IMR-90 (cell line): ENCODE measurements at regions not wholly inside any gene's neighbourhood (a gene's known extent, or its start where the extent isn't known, plus 50 kb on each side); places are given as distances from the start of the nearest gene placed in this dataset.

ENCODE experiments used
- ATAC-seq: fragments of 200-7000 bp; cut with Tn5 transposase; 2 replicates; pipeline ENCODE4 v1.9.1; 2020; ENCODE audit warnings: low read depth, mild to moderate bottlenecking, moderate library complexity
- BruUV-seq: library from RNA; stranded (reverse); fragments of 400-500 nt; replicated peaks from 2 replicates; lab custom pipeline; 2021; lab: Mats Ljungman, UMichigan
- CTCF ChIA-PET: fragments of 300-600 bp; formaldehyde crosslinking; extraction: SDS; loops from one replicate; lab custom pipeline; 2021; ENCODE audit warnings: antibody characterized with exemption; lab: Yijun Ruan, JAX
- POLR2A ChIA-PET: fragments of 300-600 bp; sonication (Branson Sonifier 250); formaldehyde crosslinking; loops from one replicate; lab custom pipeline; 2022; ENCODE audit warnings: antibody characterized with exemption; ENCODE audit not compliant: unreplicated experiment; lab: Charles Lee
- DNase-seq: peaks from one replicate; pipeline ENCODE4 v3.0.0; 2013
- H2AFZ ChIP-seq: replicated peaks from 2 replicates; pipeline ENCODE3; 2013; ENCODE audit warnings: low read length, mild to moderate bottlenecking; ENCODE audit not compliant: poor library complexity
- H2AK5ac ChIP-seq: 2 replicates; pipeline ENCODE4 v1.6.1; 2013; ENCODE audit warnings: low read depth, low read length, inconsistent platforms
- H2AK9ac ChIP-seq: replicated peaks from 2 replicates; pipeline ENCODE3; 2013; ENCODE audit warnings: mild to moderate bottlenecking, low read depth, low read length, moderate library complexity; ENCODE audit not compliant: poor library complexity
- H2BK120ac ChIP-seq: 2 replicates; pipeline ENCODE4 v1.6.1; 2013; ENCODE audit warnings: low read depth, low read length, inconsistent platforms
- H2BK15ac ChIP-seq: 3 replicates; pipeline ENCODE4 v1.6.1; 2013; ENCODE audit warnings: low read depth, low read length, inconsistent platforms
- H2BK20ac ChIP-seq: 2 replicates; pipeline ENCODE4 v1.6.1; 2013; ENCODE audit warnings: low read depth, mild to moderate bottlenecking, inconsistent platforms, low read length, moderate library complexity
- H2BK5ac ChIP-seq: 2 replicates; pipeline ENCODE4 v1.6.1; 2013; ENCODE audit warnings: mild to moderate bottlenecking, low read depth, low read length, inconsistent platforms; ENCODE audit not compliant: poor library complexity, severe bottlenecking
- H3K14ac ChIP-seq: replicated peaks from 2 replicates; pipeline ENCODE4 v1.6.1; 2013; ENCODE audit warnings: low read depth, low read length, inconsistent platforms
- H3K18ac ChIP-seq: 2 replicates; pipeline ENCODE4 v1.6.1; 2013; ENCODE audit warnings: low read depth, low read length, control low read depth
- H3K23ac ChIP-seq: 2 replicates; pipeline ENCODE4 v1.6.1; 2013; ENCODE audit warnings: low read depth, low read length, inconsistent platforms
- H3K27ac ChIP-seq: 2 replicates; pipeline ENCODE4 v1.5.1; 2013; ENCODE audit warnings: mild to moderate bottlenecking, control low read depth, low read length; ENCODE audit not compliant: insufficient read depth
- H3K27me3 ChIP-seq: 2 replicates; pipeline ENCODE4 v1.6.1; 2013; ENCODE audit warnings: low read length; ENCODE audit not compliant: control insufficient read depth, insufficient read depth
- H3K36me3 ChIP-seq: 2 replicates; pipeline ENCODE4 v1.6.1; 2013; ENCODE audit warnings: low read length, mixed read lengths; ENCODE audit not compliant: control insufficient read depth, insufficient read depth
- H3K4ac ChIP-seq: 2 replicates; pipeline ENCODE4 v1.6.1; 2013; ENCODE audit warnings: low read depth, low read length, inconsistent platforms
- H3K4me1 ChIP-seq: 2 replicates; pipeline ENCODE4 v1.6.1; 2013; ENCODE audit warnings: low read length, mixed read lengths; ENCODE audit not compliant: control insufficient read depth, insufficient read depth
- H3K4me2 ChIP-seq: 2 replicates; pipeline ENCODE4 v1.6.1; 2013; ENCODE audit warnings: low read depth, mild to moderate bottlenecking, control low read depth, low read length, moderate library complexity
- H3K4me3 ChIP-seq: 2 replicates; pipeline ENCODE4 v1.5.1; 2013; ENCODE audit warnings: low read depth, mild to moderate bottlenecking, control low read depth, low read length, moderate library complexity; ENCODE audit not compliant: insufficient read depth
- H3K56ac ChIP-seq: 2 replicates; pipeline ENCODE4 v1.6.1; 2013; ENCODE audit warnings: low read length, inconsistent platforms; ENCODE audit not compliant: insufficient read depth; ENCODE audit errors: extremely low read depth
- H3K79me1 ChIP-seq, 2 experiments: 2 replicates each; pipeline ENCODE4 v1.6.1; 2013; ENCODE audit warnings: low read length in 2 of 2, inconsistent platforms in 1 of 2, low read depth in 1 of 2
- H3K9ac ChIP-seq: 2 replicates; pipeline ENCODE4 v1.6.1; 2013; ENCODE audit warnings: low read depth, low read length, control low read depth
- H3K9me1 ChIP-seq: 2 replicates; pipeline ENCODE4 v1.6.1; 2013; ENCODE audit warnings: low read length, inconsistent platforms; ENCODE audit not compliant: insufficient read depth
- H3K9me3 ChIP-seq: 2 replicates; pipeline ENCODE4 v1.6.1; 2013; ENCODE audit warnings: low read length; ENCODE audit not compliant: control insufficient read depth, insufficient read depth
- H4K20me1 ChIP-seq: 2 replicates; pipeline ENCODE4 v1.6.1; 2013; ENCODE audit warnings: low read length, inconsistent platforms; ENCODE audit not compliant: insufficient read depth
- H4K5ac ChIP-seq: 2 replicates; pipeline ENCODE4 v1.6.1; 2013; ENCODE audit warnings: mild to moderate bottlenecking, low read depth, low read length, control low read depth
- H4K8ac ChIP-seq, 2 experiments: 2 replicates each; pipeline ENCODE4 v1.6.1; 2013; ENCODE audit warnings: low read depth in 2 of 2, low read length in 2 of 2, control low read depth in 1 of 2, inconsistent platforms in 1 of 2
- H4K91ac ChIP-seq: 2 replicates; pipeline ENCODE4 v1.6.1; 2013; ENCODE audit warnings: low read depth, low read length, inconsistent platforms; ENCODE audit not compliant: insufficient read depth
- BHLHE40 ChIP-seq: fragments of 150-350 bp; IDR thresholded peaks from 2 replicates; pipeline ENCODE4 v1.6.1; 2016; ENCODE audit warnings: mild to moderate bottlenecking, low read depth, low read length
- CHD1 ChIP-seq: IDR thresholded peaks from 2 replicates; pipeline ENCODE4 v1.6.1; 2012; ENCODE audit warnings: low read depth, low read length, improper control_type of control experiment
- CTCF ChIP-seq: conservative IDR thresholded peaks from 2 replicates; pipeline ENCODE4 v1.5.1; 2012; ENCODE audit warnings: mild to moderate bottlenecking, low read depth, low read length, improper control_type of control experiment
- FOS ChIP-seq: fragments of 150-350 bp; IDR thresholded peaks from 2 replicates; pipeline ENCODE4 v1.6.1; 2016; ENCODE audit warnings: low read depth, low read length
- MAZ ChIP-seq: IDR thresholded peaks from 2 replicates; pipeline ENCODE4 v1.6.1; 2012; ENCODE audit warnings: low read depth, mild to moderate bottlenecking, low read length, improper control_type of control experiment, moderate library complexity, borderline replicate concordance
- NFE2L2 ChIP-seq: fragments of 150-350 bp; IDR thresholded peaks from 2 replicates; pipeline ENCODE4 v1.6.1; 2016; ENCODE audit warnings: low read depth, mild to moderate bottlenecking, low read length
- RAD21 ChIP-seq: IDR thresholded peaks from 2 replicates; pipeline ENCODE4 v1.6.1; 2012; ENCODE audit warnings: low read length, improper control_type of control experiment
- RCOR1 ChIP-seq: IDR thresholded peaks from 2 replicates; pipeline ENCODE4 v1.6.1; 2012; ENCODE audit warnings: mild to moderate bottlenecking, low read length, improper control_type of control experiment; ENCODE audit not compliant: insufficient replicate concordance
- RFX5 ChIP-seq: IDR thresholded peaks from 2 replicates; pipeline ENCODE4 v1.8.0; 2012; ENCODE audit warnings: low read depth, mild to moderate bottlenecking, low read length, moderate library complexity
- WGBS, 2 experiments: methylation state at CpG; one replicate each; pipeline versions ENCODE4 v1.1.5 to v1.1.7; 2013; ENCODE audit warnings: missing lambda C conversion rate in 2 of 2; ENCODE audit not compliant: insufficient read length in 1 of 2; ENCODE audit errors: extremely low coverage in 2 of 2; 5-methylcytosine and 5-hydroxymethylcytosine counted together
- dilution Hi-C: fragments of 300-500 bp; cut with HindIII; formaldehyde crosslinking; loops from one replicate; pipeline ENCODE4 v1.14.3; 2018; ENCODE audit warnings: low sequenced_read_pairs; ENCODE audit not compliant: unreplicated experiment
- in situ Hi-C: fragments of 300-500 bp; cut with MboI; formaldehyde crosslinking; loops from 3 replicates; pipeline ENCODE4 v1.14.3; 2019; ENCODE audit warnings: low sequenced_read_pairs, inconsistent platforms, mixed read lengths
- intact Hi-C: fragments of 100-400 bp; cut with micrococcal nuclease; formaldehyde crosslinking; loops from 2 replicates; pipeline ENCODE4 v1.10.0; 2022
- TF ChIP-seq, protein P1 (sequence below): fragments of 150-350 bp; IDR thresholded peaks from 2 replicates; pipeline ENCODE4 v1.6.1; 2017; ENCODE audit warnings: mild to moderate bottlenecking, antibody characterized with exemption, low read length, low read depth
- TF ChIP-seq, protein P2 (sequence below): fragments of 150-350 bp; IDR thresholded peaks from 2 replicates; pipeline ENCODE4 v1.6.1; 2016; ENCODE audit warnings: low read depth, mild to moderate bottlenecking, low read length, moderate library complexity, borderline replicate concordance

GRCh38 chr2:225318440-225318839, 81.1 kb upstream of the NYAP2 start:
- Histone ChIP-seq H3K27ac (no peak overlapping the region), H3K9me1 (no peaks in the 10 kb centered on the region), H4K91ac (no peak overlapping the region), H3K14ac (no peak overlapping the region), H4K20me1 (no peaks in the 10 kb centered on the region), H2AFZ (no peak overlapping the region), H2AK5ac (no peak overlapping the region), H3K4me2 (no peak overlapping the region), H4K8ac (no peak overlapping the region), H3K79me1 (no peaks in the 10 kb centered on the region), H2BK15ac (no peak overlapping the region), H4K5ac (no peak overlapping the region), H3K4ac (no peak overlapping the region), H2AK9ac (no peak overlapping the region), H3K9me3 (peaks cover 3% of the 10 kb centered on the region), H2BK20ac (no peak overlapping the region), H2BK5ac (no peak overlapping the region), H3K56ac (no peak overlapping the region), H3K23ac (no peak overlapping the region), H3K27me3 (no peaks in the 10 kb centered on the region; the same call in 1 of the 2 replicates), H3K36me3 (no peaks in the 10 kb centered on the region), H3K4me1 (no peaks in the 10 kb centered on the region), H3K9ac (no peak overlapping the region), H2BK120ac (no peak overlapping the region), H3K4me3 (no peak overlapping the region), H3K18ac (no peak overlapping the region)
- in situ Hi-C loops: no loop called here
- no peak for DNase-seq
- BruUV-seq: no TSS peak
- ATAC-seq: no peak
- WGBS, 2 experiments: 56% methylated on average over 1 of the region's 1 CpG; no CpG with 5 or more reads in 1 of the 2 experiments
- ChIA-PET CTCF (no interaction called here), POLR2A (no interaction called here)
- TF ChIP-seq, protein P1, sequence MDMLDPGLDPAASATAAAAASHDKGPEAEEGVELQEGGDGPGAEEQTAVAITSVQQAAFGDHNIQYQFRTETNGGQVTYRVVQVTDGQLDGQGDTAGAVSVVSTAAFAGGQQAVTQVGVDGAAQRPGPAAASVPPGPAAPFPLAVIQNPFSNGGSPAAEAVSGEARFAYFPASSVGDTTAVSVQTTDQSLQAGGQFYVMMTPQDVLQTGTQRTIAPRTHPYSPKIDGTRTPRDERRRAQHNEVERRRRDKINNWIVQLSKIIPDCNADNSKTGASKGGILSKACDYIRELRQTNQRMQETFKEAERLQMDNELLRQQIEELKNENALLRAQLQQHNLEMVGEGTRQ: no peak
- TF ChIP-seq MAZ (no peak), CTCF (no peak), RAD21 (no peak), RCOR1 (no peak), CHD1 (no peak), RFX5 (no peak), NFE2L2 (no peak), BHLHE40 (no peak), FOS (no peak)
- TF ChIP-seq, protein P2, sequence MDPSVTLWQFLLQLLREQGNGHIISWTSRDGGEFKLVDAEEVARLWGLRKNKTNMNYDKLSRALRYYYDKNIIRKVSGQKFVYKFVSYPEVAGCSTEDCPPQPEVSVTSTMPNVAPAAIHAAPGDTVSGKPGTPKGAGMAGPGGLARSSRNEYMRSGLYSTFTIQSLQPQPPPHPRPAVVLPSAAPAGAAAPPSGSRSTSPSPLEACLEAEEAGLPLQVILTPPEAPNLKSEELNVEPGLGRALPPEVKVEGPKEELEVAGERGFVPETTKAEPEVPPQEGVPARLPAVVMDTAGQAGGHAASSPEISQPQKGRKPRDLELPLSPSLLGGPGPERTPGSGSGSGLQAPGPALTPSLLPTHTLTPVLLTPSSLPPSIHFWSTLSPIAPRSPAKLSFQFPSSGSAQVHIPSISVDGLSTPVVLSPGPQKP: no peak
- intact Hi-C loops: no loop called here
- dilution Hi-C loops: no loop called here
